Adipocyte (in vitro differentiated cells): ENCODE measurements at regions not wholly inside any gene's neighbourhood (a gene's known extent, or its start where the extent isn't known, plus 50 kb on each side); places are given as distances from the start of the nearest gene placed in this dataset.
"Not testable (repeated sequence)": the region's sequence is repeated elsewhere in the genome, so short reads cannot be mapped to it uniquely, and the experiment has no call there.

ENCODE experiments used
- DNase-seq: peaks from one replicate; pipeline ENCODE4 v3.0.0-alpha.2; 2015; ENCODE audit warnings: low read depth
- H3K27me3 ChIP-seq: replicated peaks from 2 replicates; pipeline ENCODE4 v1.7.0; 2013; ENCODE audit warnings: mild to moderate bottlenecking, low read length, moderate library complexity; ENCODE audit not compliant: control insufficient read depth, insufficient read depth
- H3K36me3 ChIP-seq: 2 replicates; pipeline ENCODE4 v1.7.0; 2013; ENCODE audit warnings: low read length, mild to moderate bottlenecking, moderate library complexity; ENCODE audit not compliant: control insufficient read depth, insufficient read depth, severe bottlenecking
- H3K4me1 ChIP-seq: 2 replicates; pipeline ENCODE4 v1.7.0; 2013; ENCODE audit warnings: mild to moderate bottlenecking, low read length, moderate library complexity; ENCODE audit not compliant: control insufficient read depth, insufficient read depth
- H3K4me3 ChIP-seq: 2 replicates; pipeline ENCODE4 v1.7.0; 2013; ENCODE audit warnings: mild to moderate bottlenecking, low read length, moderate library complexity
- H3K9ac ChIP-seq: 2 replicates; pipeline ENCODE4 v1.7.0; 2013; ENCODE audit warnings: mild to moderate bottlenecking, low read length, moderate library complexity
- H3K9me3 ChIP-seq: 2 replicates; pipeline ENCODE4 v1.7.0; 2013; ENCODE audit warnings: mild to moderate bottlenecking, low read length, moderate library complexity; ENCODE audit not compliant: control insufficient read depth

GRCh38 chr10:117755659-117756014 lies 213.1 kb downstream of the EMX2 start:
- no peaks in the 10 kb centered on the region for H3K9me3 ChIP-seq
- no peak for DNase-seq

GRCh38 chr10:117757086-117757720 lies 214.7 kb downstream of the EMX2 start:
- DNase-seq = no peak

More at GRCh38 chr10:117755659-117756014, 213.1 kb downstream of the EMX2 start:
- Histone ChIP-seq H3K27me3 (peaks cover 4% of the 10 kb centered on the region), H3K36me3 (no peaks in the 10 kb centered on the region), H3K4me3 (no peak overlapping the region), H3K9ac (no peak overlapping the region), H3K4me1 (peaks cover 6% of the 10 kb centered on the region)

GRCh38 chr10:117759266-117759665 lies 216.7 kb downstream of the EMX2 start:
- Histone ChIP-seq H3K27me3 (peaks cover 7% of the 10 kb centered on the region), H3K9ac (no peak overlapping the region), H3K9me3 (no peaks in the 10 kb centered on the region), H3K4me3 (no peak overlapping the region), H3K4me1 (peaks cover 32% of the 10 kb centered on the region), H3K36me3 (no peaks in the 10 kb centered on the region)
- DNase-seq = no peak

More at GRCh38 chr10:117757086-117757720, 214.7 kb downstream of the EMX2 start:
- H3K4me3 ChIP-seq = no peak overlapping the region
- H3K36me3 ChIP-seq = no peaks in the 10 kb centered on the region
- peaks cover 9% of the 10 kb centered on the region for H3K27me3 ChIP-seq
- H3K9me3 ChIP-seq = no peaks in the 10 kb centered on the region
- H3K4me1 ChIP-seq = peaks cover 12% of the 10 kb centered on the region
- no peak overlapping the region for H3K9ac ChIP-seq

- H3K9ac ChIP-seq = no peak overlapping the region
- peaks cover 7% of the 10 kb centered on the region for H3K27me3 ChIP-seq
- H3K4me3 ChIP-seq = no peak overlapping the region
- peaks cover 45% of the 10 kb centered on the region for H3K4me1 ChIP-seq
- H3K36me3 ChIP-seq = no peaks in the 10 kb centered on the region
- no peak for DNase-seq
- H3K9me3 ChIP-seq = no peaks in the 10 kb centered on the region
These were observed 219.1 kb downstream of the EMX2 start for GRCh38 chr10:117761695-117762094.

- Histone ChIP-seq H3K4me3 (no peak overlapping the region), H3K9ac (no peak overlapping the region), H3K27me3 (peaks cover 7% of the 10 kb centered on the region), H3K9me3 (no peaks in the 10 kb centered on the region), H3K36me3 (no peaks in the 10 kb centered on the region), H3K4me1 (peaks cover 41% of the 10 kb centered on the region)
- DNase-seq = no peak
These were observed 219.7 kb downstream of the EMX2 start for GRCh38 chr10:117762126-117762818.

- Histone ChIP-seq H3K4me3 (peak overlapping the region; percentile 33), H3K9ac (no peak overlapping the region), H3K9me3 (no peaks in the 10 kb centered on the region), H3K4me1 (peaks cover 39% of the 10 kb centered on the region), H3K36me3 (no peaks in the 10 kb centered on the region), H3K27me3 (peaks cover 7% of the 10 kb centered on the region)
- no peak for DNase-seq
These were observed 220.2 kb downstream of the EMX2 start for GRCh38 chr10:117762819-117763172.

- H3K36me3 ChIP-seq = no peaks in the 10 kb centered on the region
- H3K4me1 ChIP-seq = peaks cover 39% of the 10 kb centered on the region
- no peak overlapping the region for H3K9ac ChIP-seq
- no peak for DNase-seq
- peaks cover 7% of the 10 kb centered on the region for H3K27me3 ChIP-seq
- no peaks in the 10 kb centered on the region for H3K9me3 ChIP-seq
- no peak overlapping the region for H3K4me3 ChIP-seq
These were observed 221.0 kb downstream of the EMX2 start for GRCh38 chr10:117763528-117763927.

- no peaks in the 10 kb centered on the region for H3K36me3 ChIP-seq
- peaks cover 5% of the 10 kb centered on the region for H3K9me3 ChIP-seq
- no peaks in the 10 kb centered on the region for H3K27me3 ChIP-seq
- H3K4me1 ChIP-seq = peaks cover 27% of the 10 kb centered on the region
- no peak for DNase-seq
- no peak overlapping the region for H3K4me3 ChIP-seq
- no peak overlapping the region for H3K9ac ChIP-seq
These were observed 225.9 kb downstream of the EMX2 start for GRCh38 chr10:117768333-117769042.

GRCh38 chr10:117775526-117775925 lies 233.0 kb downstream of the EMX2 start:
- H3K36me3 ChIP-seq = no peaks in the 10 kb centered on the region
- peaks cover 6% of the 10 kb centered on the region for H3K4me1 ChIP-seq
- H3K27me3 ChIP-seq = peaks cover 19% of the 10 kb centered on the region
- no peak overlapping the region for H3K4me3 ChIP-seq
- DNase-seq = no peak
- no peak overlapping the region for H3K9ac ChIP-seq
- H3K9me3 ChIP-seq = no peaks in the 10 kb centered on the region

- peaks cover 19% of the 10 kb centered on the region for H3K27me3 ChIP-seq
- H3K36me3 ChIP-seq, H3K4me1 ChIP-seq, H3K9me3 ChIP-seq, H3K9ac ChIP-seq, DNase-seq, H3K4me3 ChIP-seq: not testable (repeated sequence)
These were observed 234.7 kb downstream of the EMX2 start for GRCh38 chr10:117777222-117777621.

GRCh38 chr10:117778241-117778640 lies 235.7 kb downstream of the EMX2 start:
- no peak overlapping the region for H3K9ac ChIP-seq

More at GRCh38 chr10:117778241-117778640, 235.7 kb downstream of the EMX2 start:
- no peaks in the 10 kb centered on the region for H3K36me3 ChIP-seq
- peaks cover 5% of the 10 kb centered on the region for H3K4me1 ChIP-seq
- no peak overlapping the region for H3K4me3 ChIP-seq
- DNase-seq = no peak
- H3K9me3 ChIP-seq = no peaks in the 10 kb centered on the region
- H3K27me3 ChIP-seq = peaks cover 19% of the 10 kb centered on the region
